Fibroblast of the aortic adventitia (primary cell): ENCODE measurements at regions not wholly inside any gene's neighbourhood (a gene's known extent, or its start where the extent isn't known, plus 50 kb on each side); places are given as distances from the start of the nearest gene placed in this dataset.

Experiments used
- DNase-seq: peaks from one replicate; pipeline ENCODE4 v3.0.0-alpha.2; 2010; ENCODE audit warnings: low read depth
- H3K4me3 ChIP-seq: 2 replicates; pipeline ENCODE4 v1.5.1; 2011; ENCODE audit warnings: low read depth, mild to moderate bottlenecking, control low read depth, low read length, moderate library complexity
- CTCF ChIP-seq: IDR thresholded peaks from 2 replicates; pipeline ENCODE4 v1.5.1; 2011; ENCODE audit warnings: mild to moderate bottlenecking, low read length, control low read depth, inconsistent platforms; ENCODE audit not compliant: insufficient read depth

GRCh38 chr11:79937676-79938334, 497.0 kb upstream of the TENM4 start:
- DNase-seq: peak; percentile 9
- no peak overlapping the region for H3K4me3 ChIP-seq
- no peak for TF ChIP-seq CTCF

GRCh38 chr11:79932612-79933011, 491.8 kb upstream of the TENM4 start:
- DNase-seq: no peak
- no peak for TF ChIP-seq CTCF
- H3K4me3 ChIP-seq: no peak overlapping the region

- no peak for TF ChIP-seq CTCF
- DNase-seq: no peak
- H3K4me3 ChIP-seq: no peak overlapping the region
These were observed 490.9 kb upstream of the TENM4 start for GRCh38 chr11:79931692-79932091.

- DNase-seq: no peak
- TF ChIP-seq CTCF: no peak
- no peak overlapping the region for H3K4me3 ChIP-seq
These were observed 485.9 kb upstream of the TENM4 start for GRCh38 chr11:79926707-79927106.

- no peak overlapping the region for H3K4me3 ChIP-seq
- DNase-seq: no peak
- no peak for TF ChIP-seq CTCF
These were observed 484.7 kb upstream of the TENM4 start for GRCh38 chr11:79925570-79925969.

- no peak for DNase-seq
- TF ChIP-seq CTCF: no peak
- no peak overlapping the region for H3K4me3 ChIP-seq
These were observed 481.8 kb upstream of the TENM4 start for GRCh38 chr11:79922641-79923040.

GRCh38 chr11:79920480-79920879, 479.6 kb upstream of the TENM4 start:
- DNase-seq: no peak
- H3K4me3 ChIP-seq: no peak overlapping the region
- TF ChIP-seq CTCF: no peak
